ENCODE measurements at regions not wholly inside any gene's neighbourhood (a gene's known extent, or its start where the extent isn't known, plus 50 kb on each side); places are given as distances from the start of the nearest gene placed in this dataset.
A peak's percentile ranks its signal among the peaks of the same experiment; 100 is the strongest.

- no peak overlapping the region for H3K4me3 ChIP-seq (ENCODE audit: low read depth, low read length)
Measured at GRCh38 chr5:67462147-67462546, 265.5 kb upstream of the CD180 start.

GRCh38 chr5:67459253-67459652 lies 262.7 kb upstream of the CD180 start:
- Histone ChIP-seq H3K4me3 (ENCODE audit: low read depth, low read length) (no peak overlapping the region), H3K27ac (ENCODE audit: low read depth, low read length) (no peak overlapping the region), H3K79me2 (ENCODE audit: control insufficient read depth, insufficient read depth, low read length, unreplicated experiment) (no peaks in the 10 kb centered on the region), H3K36me3 (ENCODE audit: insufficient read depth, low read length) (no peaks in the 10 kb centered on the region), H3K27me3 (ENCODE audit: insufficient read depth, low read length) (no peaks in the 10 kb centered on the region), H3K4me1 (ENCODE audit: control insufficient read depth, insufficient read depth, low read length, unreplicated experiment) (no peaks in the 10 kb centered on the region), H2AFZ (ENCODE audit: low read length, unreplicated experiment) (no peak overlapping the region)

More at GRCh38 chr5:67462147-67462546, 265.5 kb upstream of the CD180 start:
- Histone ChIP-seq H3K4me1 (ENCODE audit: control insufficient read depth, insufficient read depth, low read length, unreplicated experiment) (no peaks in the 10 kb centered on the region), H3K27me3 (ENCODE audit: insufficient read depth, low read length) (no peaks in the 10 kb centered on the region), H3K79me2 (ENCODE audit: control insufficient read depth, insufficient read depth, low read length, unreplicated experiment) (no peaks in the 10 kb centered on the region), H2AFZ (ENCODE audit: low read length, unreplicated experiment) (no peak overlapping the region), H3K27ac (ENCODE audit: low read depth, low read length) (no peak overlapping the region), H3K36me3 (ENCODE audit: insufficient read depth, low read length) (no peaks in the 10 kb centered on the region)

GRCh38 chr5:67455970-67456369 lies 259.4 kb upstream of the CD180 start:
- H3K79me2 ChIP-seq (ENCODE audit: control insufficient read depth, insufficient read depth, low read length, unreplicated experiment) = no peaks in the 10 kb centered on the region
- no peak overlapping the region for H2AFZ ChIP-seq (ENCODE audit: low read length, unreplicated experiment)
- H3K27ac ChIP-seq (ENCODE audit: low read depth, low read length) = no peak overlapping the region
- H3K4me1 ChIP-seq (ENCODE audit: control insufficient read depth, insufficient read depth, low read length, unreplicated experiment) = peaks cover 8% of the 10 kb centered on the region
- no peak overlapping the region for H3K4me3 ChIP-seq (ENCODE audit: low read depth, low read length)
- no peaks in the 10 kb centered on the region for H3K27me3 ChIP-seq (ENCODE audit: insufficient read depth, low read length)
- H3K36me3 ChIP-seq (ENCODE audit: insufficient read depth, low read length) = no peaks in the 10 kb centered on the region

GRCh38 chr5:67454957-67455561 lies 258.5 kb upstream of the CD180 start:
- H3K79me2 ChIP-seq (ENCODE audit: control insufficient read depth, insufficient read depth, low read length, unreplicated experiment) = no peaks in the 10 kb centered on the region
- no peaks in the 10 kb centered on the region for H3K36me3 ChIP-seq (ENCODE audit: insufficient read depth, low read length)
- H3K4me1 ChIP-seq (ENCODE audit: control insufficient read depth, insufficient read depth, low read length, unreplicated experiment) = peaks cover 8% of the 10 kb centered on the region
- H3K4me3 ChIP-seq (ENCODE audit: low read depth, low read length) = no peak overlapping the region
- H2AFZ ChIP-seq (ENCODE audit: low read length, unreplicated experiment) = no peak overlapping the region
- H3K27ac ChIP-seq (ENCODE audit: low read depth, low read length) = no peak overlapping the region
- no peaks in the 10 kb centered on the region for H3K27me3 ChIP-seq (ENCODE audit: insufficient read depth, low read length)

GRCh38 chr5:67453111-67453905 lies 256.7 kb upstream of the CD180 start:
- H3K4me3 ChIP-seq (ENCODE audit: low read depth, low read length) = no peak overlapping the region
- no peaks in the 10 kb centered on the region for H3K27me3 ChIP-seq (ENCODE audit: insufficient read depth, low read length)
- H3K27ac ChIP-seq (ENCODE audit: low read depth, low read length) = no peak overlapping the region
- peaks cover 8% of the 10 kb centered on the region for H3K4me1 ChIP-seq (ENCODE audit: control insufficient read depth, insufficient read depth, low read length, unreplicated experiment)
- H3K36me3 ChIP-seq (ENCODE audit: insufficient read depth, low read length) = no peaks in the 10 kb centered on the region
- no peak overlapping the region for H2AFZ ChIP-seq (ENCODE audit: low read length, unreplicated experiment)
- no peaks in the 10 kb centered on the region for H3K79me2 ChIP-seq (ENCODE audit: control insufficient read depth, insufficient read depth, low read length, unreplicated experiment)

- H3K4me3 ChIP-seq (ENCODE audit: low read depth, low read length) = no peak overlapping the region
- H3K4me1 ChIP-seq (ENCODE audit: control insufficient read depth, insufficient read depth, low read length, unreplicated experiment) = peaks cover 8% of the 10 kb centered on the region
- H3K27me3 ChIP-seq (ENCODE audit: insufficient read depth, low read length) = no peaks in the 10 kb centered on the region
- H3K27ac ChIP-seq (ENCODE audit: low read depth, low read length) = no peak overlapping the region
- no peaks in the 10 kb centered on the region for H3K79me2 ChIP-seq (ENCODE audit: control insufficient read depth, insufficient read depth, low read length, unreplicated experiment)
- H3K36me3 ChIP-seq (ENCODE audit: insufficient read depth, low read length) = no peaks in the 10 kb centered on the region
- no peak overlapping the region for H2AFZ ChIP-seq (ENCODE audit: low read length, unreplicated experiment)
Measured at GRCh38 chr5:67451640-67452279, 255.2 kb upstream of the CD180 start.

- no peaks in the 10 kb centered on the region for H3K4me1 ChIP-seq (ENCODE audit: control insufficient read depth, insufficient read depth, low read length, unreplicated experiment)
- no peaks in the 10 kb centered on the region for H3K79me2 ChIP-seq (ENCODE audit: control insufficient read depth, insufficient read depth, low read length, unreplicated experiment)
- H3K27ac ChIP-seq (ENCODE audit: low read depth, low read length) = no peak overlapping the region
- H3K27me3 ChIP-seq (ENCODE audit: insufficient read depth, low read length) = no peaks in the 10 kb centered on the region
- no peak overlapping the region for H2AFZ ChIP-seq (ENCODE audit: low read length, unreplicated experiment)
- H3K36me3 ChIP-seq (ENCODE audit: insufficient read depth, low read length) = no peaks in the 10 kb centered on the region
- H3K4me3 ChIP-seq (ENCODE audit: low read depth, low read length) = no peak overlapping the region
Measured at GRCh38 chr5:67447732-67448131, 251.1 kb upstream of the CD180 start.

GRCh38 chr5:67437905-67438845 lies 241.6 kb upstream of the CD180 start:
- no peak overlapping the region for H3K4me3 ChIP-seq (ENCODE audit: low read depth, low read length)
- H2AFZ ChIP-seq (ENCODE audit: low read length, unreplicated experiment) = no peak overlapping the region
- no peak overlapping the region for H3K27ac ChIP-seq (ENCODE audit: low read depth, low read length)
- no peaks in the 10 kb centered on the region for H3K4me1 ChIP-seq (ENCODE audit: control insufficient read depth, insufficient read depth, low read length, unreplicated experiment)
- H3K36me3 ChIP-seq (ENCODE audit: insufficient read depth, low read length) = no peaks in the 10 kb centered on the region
- H3K79me2 ChIP-seq (ENCODE audit: control insufficient read depth, insufficient read depth, low read length, unreplicated experiment) = no peaks in the 10 kb centered on the region
- no peaks in the 10 kb centered on the region for H3K27me3 ChIP-seq (ENCODE audit: insufficient read depth, low read length)

GRCh38 chr5:67435032-67435431 lies 238.4 kb upstream of the CD180 start:
- H3K27me3 ChIP-seq (ENCODE audit: insufficient read depth, low read length) = no peaks in the 10 kb centered on the region
- no peak overlapping the region for H3K4me3 ChIP-seq (ENCODE audit: low read depth, low read length)
- no peaks in the 10 kb centered on the region for H3K4me1 ChIP-seq (ENCODE audit: control insufficient read depth, insufficient read depth, low read length, unreplicated experiment)
- H3K36me3 ChIP-seq (ENCODE audit: insufficient read depth, low read length) = no peaks in the 10 kb centered on the region
- no peaks in the 10 kb centered on the region for H3K79me2 ChIP-seq (ENCODE audit: control insufficient read depth, insufficient read depth, low read length, unreplicated experiment)
- H2AFZ ChIP-seq (ENCODE audit: low read length, unreplicated experiment) = no peak overlapping the region
- H3K27ac ChIP-seq (ENCODE audit: low read depth, low read length) = no peak overlapping the region

GRCh38 chr5:67434466-67434865 lies 237.9 kb upstream of the CD180 start:
- no peaks in the 10 kb centered on the region for H3K27me3 ChIP-seq (ENCODE audit: insufficient read depth, low read length)
- H2AFZ ChIP-seq (ENCODE audit: low read length, unreplicated experiment) = peak overlapping the region; percentile 46
- H3K79me2 ChIP-seq (ENCODE audit: control insufficient read depth, insufficient read depth, low read length, unreplicated experiment) = no peaks in the 10 kb centered on the region
- H3K36me3 ChIP-seq (ENCODE audit: insufficient read depth, low read length) = no peaks in the 10 kb centered on the region
- H3K27ac ChIP-seq (ENCODE audit: low read depth, low read length) = no peak overlapping the region
- H3K4me3 ChIP-seq (ENCODE audit: low read depth, low read length) = no peak overlapping the region
- H3K4me1 ChIP-seq (ENCODE audit: control insufficient read depth, insufficient read depth, low read length, unreplicated experiment) = no peaks in the 10 kb centered on the region
